Neural progenitor cell (in vitro differentiated cells): ENCODE measurements at regions not wholly inside any gene's neighbourhood (a gene's known extent, or its start where the extent isn't known, plus 50 kb on each side); places are given as distances from the start of the nearest gene placed in this dataset.

ENCODE experiments used
- CTCF ChIP-seq: fragments of 200-600 bp; sonication (generic); IDR thresholded peaks from 2 replicates; pipeline ENCODE4 v1.5.1; 2017; ENCODE audit warnings: antibody characterized with exemption, mild to moderate bottlenecking
- EZH2 ChIP-seq: fragments of 200-600 bp; sonication (generic); IDR thresholded peaks from 2 replicates; pipeline ENCODE4 v1.6.1; 2017; ENCODE audit warnings: antibody characterized with exemption, mild to moderate bottlenecking, moderate library complexity
- EZH2phosphoT487 ChIP-seq: fragments of 200-600 bp; sonication (generic); IDR thresholded peaks from 2 replicates; pipeline ENCODE4 v1.6.1; 2017; ENCODE audit warnings: antibody characterized with exemption

GRCh38 chr6:66396145-66396544 lies 689.1 kb upstream of the EYS start:
- no peak for TF ChIP-seq EZH2
- TF ChIP-seq CTCF, result no peak
- no peak for TF ChIP-seq EZH2phosphoT487
